ENCODE measurements at regions not wholly inside any gene's neighbourhood (a gene's known extent, or its start where the extent isn't known, plus 50 kb on each side); places are given as distances from the start of the nearest gene placed in this dataset.

DNA sequence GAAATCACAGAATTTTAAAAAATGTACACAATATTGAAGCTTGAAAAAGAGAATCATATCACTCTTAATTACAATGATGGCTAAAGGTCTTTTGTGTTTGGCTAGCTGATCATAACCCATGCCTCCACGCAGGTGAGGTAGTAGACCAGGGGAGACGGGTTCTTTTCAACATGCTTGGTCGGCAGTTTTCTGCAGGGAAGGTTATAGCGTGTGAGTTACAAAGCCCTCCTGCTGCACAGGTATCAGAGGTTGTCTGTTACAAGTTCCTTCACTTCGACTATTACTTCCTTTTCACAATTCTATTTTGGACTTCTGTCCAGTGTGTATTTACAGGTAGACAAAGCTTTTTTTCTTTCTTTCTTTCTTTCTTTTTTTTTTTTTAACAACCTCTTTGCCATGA lies 127.1 kb upstream of the PRPS1L1 start:
- BruUV-seq (replicated peaks): no TSS peak
- FAIRE-seq (no peak), DNase-seq (ENCODE audit: low read depth, low spot score) (no peak)
- Histone ChIP-seq H3K36me3 (ENCODE audit: control insufficient read depth in 2 of 2, extremely low read depth in 1 of 2, insufficient read depth in 2 of 2, low read length in 2 of 2) (no peaks in the 10 kb centered on the region), H3K9me1 (replicated peaks; ENCODE audit: control insufficient read depth, extremely low read depth, insufficient read depth, low read length) (no peaks in the 10 kb centered on the region), H3K27ac (ENCODE audit: insufficient read depth, low read depth, low read length) (no peak overlapping the region), H3K79me2 (ENCODE audit: control insufficient read depth, insufficient read depth, low read length) (no peaks in the 10 kb centered on the region), H2AFZ (ENCODE audit: low read depth, low read length) (no peak overlapping the region), H3K4me3 (replicated peaks in 1 of 3; ENCODE audit: insufficient read depth in 1 of 3, low read depth in 1 of 3, low read length in 3 of 3) (no peak overlapping the region), H4K20me1 (replicated peaks; ENCODE audit: control insufficient read depth, extremely low read depth, insufficient read depth, low read length) (no peaks in the 10 kb centered on the region), H3K9me3 (replicated peaks; ENCODE audit: control insufficient read depth, insufficient read depth, low read length) (no peaks in the 10 kb centered on the region), H3K27me3 (ENCODE audit: control insufficient read depth in 2 of 2, insufficient read depth in 2 of 2, low read length in 2 of 2) (no peaks in the 10 kb centered on the region), H3K9ac (replicated peaks; ENCODE audit: extremely low read depth, insufficient read depth, low read length) (no peak overlapping the region), H3K4me1 (ENCODE audit: control insufficient read depth, extremely low read depth, insufficient read depth, low read length) (no peaks in the 10 kb centered on the region), H3K4me2 (ENCODE audit: insufficient read depth, low read length) (no peak overlapping the region)
- dilution Hi-C loops (cut with MboI; ENCODE audit: extremely low pct_ligation_motif_present, low sequenced_read_pairs) (no loop called here), intact Hi-C loops (cut with micrococcal nuclease) (no loop called here)
- POLR2A ChIA-PET: no interaction called here
- CTCF ChIA-PET: no interaction called here
- TF ChIP-seq EZH2 (IDR thresholded peaks at IDR 0.05; ENCODE audit: borderline replicate concordance, low read depth, low read length, severe bottlenecking) (no peak), FOS (IDR thresholded peaks at IDR 0.05; ENCODE audit: borderline replicate concordance, insufficient read depth, low read length) (no peak), POLR2AphosphoS5 (IDR thresholded peaks at IDR 0.05; ENCODE audit: insufficient read depth, low read depth, low read length) (no peak), MYC (IDR thresholded peaks at IDR 0.05; ENCODE audit: low read depth, low read length) (no peak), POLR2A (IDR thresholded peaks at IDR 0.05; ENCODE audit: low read depth, low read length) (no peak), JUN (IDR thresholded peaks at IDR 0.05; ENCODE audit: borderline replicate concordance, insufficient read depth, insufficient read length, low read depth) (no peak), GATA2 (IDR thresholded peaks at IDR 0.05; ENCODE audit: insufficient read depth, insufficient read length, low read depth, low read length) (no peak), MAX (IDR thresholded peaks at IDR 0.05; ENCODE audit: insufficient read depth, insufficient read length) (no peak)

DNA sequence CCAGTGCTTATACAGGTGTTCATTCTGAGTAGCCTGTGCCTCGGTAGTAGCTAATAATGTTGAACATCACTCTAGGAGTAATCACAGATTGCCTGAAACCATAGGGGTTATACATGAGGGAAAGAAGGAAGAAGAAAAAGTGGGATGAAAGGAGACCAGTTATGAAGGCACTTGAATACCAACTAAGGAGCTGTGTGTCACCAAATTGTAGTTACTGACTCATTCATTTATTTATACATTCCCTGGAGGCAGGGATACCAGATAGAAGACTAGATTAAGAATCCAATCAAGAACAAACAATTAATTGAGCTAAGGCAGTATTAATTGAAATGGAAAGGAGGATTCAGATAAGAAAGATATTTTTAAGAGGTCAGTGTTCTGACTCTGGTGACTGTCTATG lies 129.6 kb upstream of the PRPS1L1 start:
- DNase-seq (ENCODE audit: low read depth, low spot score): no peak
- ChIA-PET POLR2A (no interaction called here), CTCF (no interaction called here)
- Histone ChIP-seq H3K9me1 (replicated peaks; ENCODE audit: control insufficient read depth, extremely low read depth, insufficient read depth, low read length) (no peaks in the 10 kb centered on the region), H3K27ac (ENCODE audit: insufficient read depth, low read depth, low read length) (no peak overlapping the region), H2AFZ (ENCODE audit: low read depth, low read length) (no peak overlapping the region), H4K20me1 (replicated peaks; ENCODE audit: control insufficient read depth, extremely low read depth, insufficient read depth, low read length) (no peaks in the 10 kb centered on the region), H3K9ac (replicated peaks; ENCODE audit: extremely low read depth, insufficient read depth, low read length) (no peak overlapping the region), H3K4me2 (ENCODE audit: insufficient read depth, low read length) (no peak overlapping the region), H3K27me3 (ENCODE audit: control insufficient read depth in 2 of 2, insufficient read depth in 2 of 2, low read length in 2 of 2) (no peaks in the 10 kb centered on the region), H3K79me2 (ENCODE audit: control insufficient read depth, insufficient read depth, low read length) (no peaks in the 10 kb centered on the region), H3K4me3 (replicated peaks in 1 of 3; ENCODE audit: insufficient read depth in 1 of 3, low read depth in 1 of 3, low read length in 3 of 3) (no peak overlapping the region), H3K9me3 (replicated peaks; ENCODE audit: control insufficient read depth, insufficient read depth, low read length) (no peaks in the 10 kb centered on the region), H3K36me3 (ENCODE audit: control insufficient read depth in 2 of 2, extremely low read depth in 1 of 2, insufficient read depth in 2 of 2, low read length in 2 of 2) (no peaks in the 10 kb centered on the region), H3K4me1 (ENCODE audit: control insufficient read depth, extremely low read depth, insufficient read depth, low read length) (no peaks in the 10 kb centered on the region)
- intact Hi-C loops (cut with micrococcal nuclease) (no loop called here), dilution Hi-C loops (cut with MboI; ENCODE audit: extremely low pct_ligation_motif_present, low sequenced_read_pairs) (no loop called here)
- TF ChIP-seq POLR2A (IDR thresholded peaks at IDR 0.05; ENCODE audit: low read depth, low read length) (no peak), FOS (IDR thresholded peaks at IDR 0.05; ENCODE audit: borderline replicate concordance, insufficient read depth, low read length) (no peak), POLR2AphosphoS5 (IDR thresholded peaks at IDR 0.05; ENCODE audit: insufficient read depth, low read depth, low read length) (no peak), EZH2 (IDR thresholded peaks at IDR 0.05; ENCODE audit: borderline replicate concordance, low read depth, low read length, severe bottlenecking) (no peak), GATA2 (IDR thresholded peaks at IDR 0.05; ENCODE audit: insufficient read depth, insufficient read length, low read depth, low read length) (no peak)
- no peak for FAIRE-seq
- BruUV-seq (replicated peaks): no TSS peak

All from endothelial cell of umbilical vein (primary cell).